ENCODE measurements at regions not wholly inside any gene's neighbourhood (a gene's known extent, or its start where the extent isn't known, plus 50 kb on each side); places are given as distances from the start of the nearest gene placed in this dataset.

GRCh38 chr4:18294846-18295245 lies 273.3 kb upstream of the LCORL start:
- no peak for TF ChIP-seq CTCF (conservative IDR thresholded peaks at IDR 0.05; ENCODE audit: low read length)
- no peak overlapping the region for H3K4me3 ChIP-seq (ENCODE audit: low read length)

DNA sequence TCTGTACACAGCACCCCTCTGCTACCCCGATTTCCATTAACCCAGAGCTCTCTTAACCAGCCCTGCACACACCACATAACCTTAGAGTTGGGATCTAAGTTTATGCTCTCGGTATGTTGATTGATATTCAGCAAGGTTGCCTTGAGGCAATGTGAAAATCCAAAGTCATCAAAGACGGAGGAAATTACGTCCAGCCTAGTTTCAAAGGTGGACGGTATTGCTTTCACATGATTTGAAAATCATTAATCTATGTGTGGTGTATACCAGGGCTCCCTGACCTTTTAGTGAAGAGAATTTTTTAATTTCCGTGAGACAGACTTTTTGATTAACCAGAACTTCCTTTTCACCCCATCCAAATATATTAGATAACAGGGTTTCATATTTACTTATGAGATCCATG lies 272.5 kb upstream of the LCORL start:
- no peak for TF ChIP-seq CTCF (conservative IDR thresholded peaks at IDR 0.05; ENCODE audit: low read length)
- no peak for DNase-seq (ENCODE audit: low read depth)
- H3K4me3 ChIP-seq (ENCODE audit: low read length), result no peak overlapping the region

More at GRCh38 chr4:18294846-18295245, 273.3 kb upstream of the LCORL start:
- DNase-seq (ENCODE audit: low read depth), result no peak

GRCh38 chr4:18292411-18292810 lies 270.9 kb upstream of the LCORL start:
- no peak overlapping the region for H3K4me3 ChIP-seq (ENCODE audit: low read length)
- no peak for TF ChIP-seq CTCF (conservative IDR thresholded peaks at IDR 0.05; ENCODE audit: low read length)
- no peak for DNase-seq (ENCODE audit: low read depth)

DNA sequence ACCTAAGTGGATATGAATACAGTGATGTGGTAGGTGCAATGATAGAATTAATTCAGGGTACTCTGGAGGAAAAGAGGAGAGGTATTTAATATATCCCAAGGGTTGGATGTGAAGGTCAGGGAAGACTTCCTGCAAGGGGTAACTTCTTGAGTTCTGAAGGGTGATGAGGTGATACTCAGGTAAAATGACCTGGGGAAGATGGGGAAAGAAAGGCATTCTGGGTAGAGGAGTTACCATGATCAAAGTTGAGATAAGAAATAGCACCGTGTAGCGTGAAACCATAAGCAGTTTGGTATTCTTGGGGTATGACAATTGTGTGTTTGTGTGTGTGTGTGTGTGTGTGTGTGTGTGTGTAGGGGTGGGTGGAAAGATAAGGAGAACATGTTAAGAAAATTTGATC lies 270.4 kb upstream of the LCORL start:
- no peak for DNase-seq (ENCODE audit: low read depth)

GRCh38 chr4:18291256-18291655 lies 269.7 kb upstream of the LCORL start:
- H3K4me3 ChIP-seq (ENCODE audit: low read length), result no peak overlapping the region
- no peak for TF ChIP-seq CTCF (conservative IDR thresholded peaks at IDR 0.05; ENCODE audit: low read length)
- no peak for DNase-seq (ENCODE audit: low read depth)

More for the DNA sequence above, 270.4 kb upstream of the LCORL start:
- H3K4me3 ChIP-seq (ENCODE audit: low read length), result no peak overlapping the region
- no peak for TF ChIP-seq CTCF (conservative IDR thresholded peaks at IDR 0.05; ENCODE audit: low read length)

DNA sequence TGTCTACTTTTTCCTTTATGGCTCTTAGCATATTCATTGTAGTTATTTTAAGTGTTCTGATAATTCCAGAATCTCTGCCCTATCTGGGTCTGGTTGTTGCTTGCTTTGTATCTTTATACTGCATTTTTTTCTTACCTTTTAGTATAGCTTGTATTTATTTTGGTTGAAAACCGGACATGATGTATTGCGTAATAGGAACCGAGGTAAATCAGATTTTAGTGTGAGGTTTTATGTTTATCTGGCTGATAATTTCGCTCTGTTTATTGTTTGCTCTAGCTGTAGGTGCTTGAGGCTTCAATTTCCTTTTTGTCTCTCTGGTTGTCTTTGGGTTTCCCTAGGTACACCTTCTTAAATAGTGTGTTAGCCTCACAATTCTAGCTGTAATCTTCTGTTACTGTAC lies 263.8 kb upstream of the LCORL start:
- no peak for TF ChIP-seq CTCF (conservative IDR thresholded peaks at IDR 0.05; ENCODE audit: low read length)

DNA sequence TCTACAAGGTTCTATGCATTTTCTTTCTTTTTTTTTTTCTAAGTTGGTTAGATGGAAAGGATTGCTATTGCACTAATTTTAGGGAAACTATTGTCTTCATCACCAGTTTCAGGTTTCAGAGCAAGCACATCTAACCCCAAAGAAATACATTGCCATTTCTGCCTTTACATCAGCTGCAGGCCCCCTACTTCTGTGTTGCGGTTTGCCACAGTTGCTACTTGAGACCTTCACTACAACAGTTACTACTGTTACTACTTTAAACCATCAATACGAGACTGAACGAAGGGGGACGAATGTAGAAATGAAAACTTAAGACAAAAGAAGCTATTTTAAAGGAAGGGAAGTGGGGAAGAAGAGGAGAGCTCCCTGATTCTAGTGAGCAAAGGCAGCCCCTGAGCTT lies 256.7 kb upstream of the LCORL start:
- TF ChIP-seq CTCF (conservative IDR thresholded peaks at IDR 0.05; ENCODE audit: low read length), result no peak

More for the DNA sequence above, 263.8 kb upstream of the LCORL start:
- no peak for DNase-seq (ENCODE audit: low read depth)
- H3K4me3 ChIP-seq (ENCODE audit: low read length), result no peak overlapping the region

More for the DNA sequence above, 256.7 kb upstream of the LCORL start:
- no peak overlapping the region for H3K4me3 ChIP-seq (ENCODE audit: low read length)
- DNase-seq (ENCODE audit: low read depth), result no peak
